ENCODE measurements at regions not wholly inside any gene's neighbourhood (a gene's known extent, or its start where the extent isn't known, plus 50 kb on each side); places are given as distances from the start of the nearest gene placed in this dataset.

- Histone ChIP-seq H3K4me3 (no peak overlapping the region), H3K27me3 (no peaks in the 10 kb centered on the region), H3K27ac (no peak overlapping the region), H3K4me1 (peaks cover 0 to 6% (median 0%) of the 10 kb centered on the region in 4 donors), H3K9me3 (no peaks in the 10 kb centered on the region), H3K36me3 (no peaks in the 10 kb centered on the region)
- no peak for DNase-seq
- WGBS, 2 donors = 91% methylated on average over 2 of the region's 2 CpGs
- intact Hi-C loops (cut with DNase I) = no loop called here
- no peak for TF ChIP-seq POLR2A (IDR thresholded peaks at IDR 0.05)
- no peak for TF ChIP-seq POLR2AphosphoS5 (IDR thresholded peaks at IDR 0.05)
- no peak for TF ChIP-seq CTCF (IDR thresholded peaks at IDR 0.05)
- TF ChIP-seq EP300 (IDR thresholded peaks at IDR 0.05) = no peak
Measured at GRCh38 chr3:157776861-157777260, 273.6 kb upstream of the VEPH1 start.

- Histone ChIP-seq H3K36me3 (no peaks in the 10 kb centered on the region), H3K9me3 (no peaks in the 10 kb centered on the region), H3K27me3 (no peaks in the 10 kb centered on the region), H3K27ac (no peak overlapping the region), H3K4me3 (no peak overlapping the region), H3K4me1 (no peaks in the 10 kb centered on the region)
- no peak for DNase-seq
- TF ChIP-seq CTCF (IDR thresholded peaks at IDR 0.05) (no peak), EP300 (IDR thresholded peaks at IDR 0.05) (no peak), POLR2A (IDR thresholded peaks at IDR 0.05) (no peak), POLR2AphosphoS5 (IDR thresholded peaks at IDR 0.05) (no peak)
- intact Hi-C loops (cut with DNase I) = no loop called here
Measured at GRCh38 chr3:157775446-157775845, 272.2 kb upstream of the VEPH1 start.

- H3K36me3 ChIP-seq = no peaks in the 10 kb centered on the region
- no peak overlapping the region for H3K27ac ChIP-seq
- H3K4me1 ChIP-seq = no peaks in the 10 kb centered on the region
- no peak for TF ChIP-seq EP300 (IDR thresholded peaks at IDR 0.05)
- no peak for TF ChIP-seq POLR2AphosphoS5 (IDR thresholded peaks at IDR 0.05)
- TF ChIP-seq POLR2A (IDR thresholded peaks at IDR 0.05) = no peak
- TF ChIP-seq CTCF (IDR thresholded peaks at IDR 0.05) = no peak
- no peak for DNase-seq
- no peaks in the 10 kb centered on the region for H3K27me3 ChIP-seq
- intact Hi-C loops (cut with DNase I) = no loop called here
- 74 to 81% methylated on average over 1 of the region's 1 CpG for WGBS, 2 donors
- H3K4me3 ChIP-seq = no peak overlapping the region
- H3K9me3 ChIP-seq = no peaks in the 10 kb centered on the region
Measured at GRCh38 chr3:157769378-157769777, 266.2 kb upstream of the VEPH1 start.

- no peak overlapping the region for H3K4me3 ChIP-seq
- no peaks in the 10 kb centered on the region for H3K36me3 ChIP-seq
- no peaks in the 10 kb centered on the region for H3K27me3 ChIP-seq
- H3K9me3 ChIP-seq = no peaks in the 10 kb centered on the region
- intact Hi-C loops (cut with DNase I) = no loop called here
- 90 to 94% methylated on average over 1 of the region's 1 CpG for whole genome bisulfite sequencing, 2 donors
- H3K4me1 ChIP-seq = no peaks in the 10 kb centered on the region
- TF ChIP-seq CTCF (IDR thresholded peaks at IDR 0.05) = no peak
- no peak for TF ChIP-seq POLR2A (IDR thresholded peaks at IDR 0.05)
- no peak for TF ChIP-seq POLR2AphosphoS5 (IDR thresholded peaks at IDR 0.05)
- no peak for TF ChIP-seq EP300 (IDR thresholded peaks at IDR 0.05)
- no peak overlapping the region for H3K27ac ChIP-seq
- DNase-seq = no peak
Measured at GRCh38 chr3:157767607-157768006, 264.4 kb upstream of the VEPH1 start.

DNA sequence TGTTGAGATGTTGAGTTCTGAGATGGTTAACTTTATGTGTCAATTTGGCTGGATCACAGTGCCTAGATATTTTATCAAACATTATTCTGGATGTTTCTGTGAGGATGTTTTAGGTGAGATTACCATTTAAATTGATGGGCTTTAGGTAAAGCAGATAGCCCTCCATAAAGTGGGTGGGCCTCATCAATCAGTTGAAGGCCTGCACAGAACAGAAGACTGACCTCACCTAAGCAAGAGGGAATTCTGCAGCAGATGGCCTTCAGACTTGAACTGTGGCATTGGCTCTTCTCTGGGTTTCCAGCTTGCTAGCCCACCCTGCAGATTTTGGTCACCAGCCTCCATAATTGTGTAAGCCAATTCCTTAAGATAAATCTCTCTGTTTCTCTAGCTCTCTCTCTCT lies 260.4 kb upstream of the VEPH1 start:
- DNase-seq = no peak
- intact Hi-C loops (cut with DNase I) = no loop called here
- TF ChIP-seq EP300 (IDR thresholded peaks at IDR 0.05) = no peak
- no peak for TF ChIP-seq CTCF (IDR thresholded peaks at IDR 0.05)
- no peak for TF ChIP-seq POLR2A (IDR thresholded peaks at IDR 0.05)
- no peak for TF ChIP-seq POLR2AphosphoS5 (IDR thresholded peaks at IDR 0.05)

More for the DNA sequence above, 260.4 kb upstream of the VEPH1 start:
- no peak overlapping the region for H3K27ac ChIP-seq
- no peaks in the 10 kb centered on the region for H3K27me3 ChIP-seq
- no peaks in the 10 kb centered on the region for H3K4me1 ChIP-seq
- H3K4me3 ChIP-seq = no peak overlapping the region
- no peaks in the 10 kb centered on the region for H3K36me3 ChIP-seq
- H3K9me3 ChIP-seq = no peaks in the 10 kb centered on the region

Data from sigmoid colon (tissue), 6 donors.